ENCODE measurements at regions not wholly inside any gene's neighbourhood (a gene's known extent, or its start where the extent isn't known, plus 50 kb on each side); places are given as distances from the start of the nearest gene placed in this dataset.

DNA sequence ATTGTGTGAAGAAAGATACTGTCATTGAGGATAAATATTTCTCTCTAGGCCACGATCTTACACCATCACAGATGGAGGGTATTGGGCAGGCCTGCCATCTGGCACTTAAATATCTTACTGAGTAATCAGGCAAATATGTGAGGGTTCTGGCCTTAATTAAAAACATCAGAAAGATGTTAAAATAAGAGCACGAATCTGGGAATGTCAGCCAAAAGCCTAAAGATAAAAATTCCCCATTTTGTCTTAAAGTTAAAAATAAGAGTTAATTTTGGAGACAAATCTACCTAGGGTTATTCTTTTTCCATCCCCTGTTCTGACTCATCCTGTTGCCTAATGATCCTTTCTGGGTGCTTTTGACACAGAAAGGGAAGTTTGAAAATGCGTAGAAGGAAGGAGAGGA, 121.0 kb downstream of the SUCLG1 start:
- TF ChIP-seq, protein P1, sequence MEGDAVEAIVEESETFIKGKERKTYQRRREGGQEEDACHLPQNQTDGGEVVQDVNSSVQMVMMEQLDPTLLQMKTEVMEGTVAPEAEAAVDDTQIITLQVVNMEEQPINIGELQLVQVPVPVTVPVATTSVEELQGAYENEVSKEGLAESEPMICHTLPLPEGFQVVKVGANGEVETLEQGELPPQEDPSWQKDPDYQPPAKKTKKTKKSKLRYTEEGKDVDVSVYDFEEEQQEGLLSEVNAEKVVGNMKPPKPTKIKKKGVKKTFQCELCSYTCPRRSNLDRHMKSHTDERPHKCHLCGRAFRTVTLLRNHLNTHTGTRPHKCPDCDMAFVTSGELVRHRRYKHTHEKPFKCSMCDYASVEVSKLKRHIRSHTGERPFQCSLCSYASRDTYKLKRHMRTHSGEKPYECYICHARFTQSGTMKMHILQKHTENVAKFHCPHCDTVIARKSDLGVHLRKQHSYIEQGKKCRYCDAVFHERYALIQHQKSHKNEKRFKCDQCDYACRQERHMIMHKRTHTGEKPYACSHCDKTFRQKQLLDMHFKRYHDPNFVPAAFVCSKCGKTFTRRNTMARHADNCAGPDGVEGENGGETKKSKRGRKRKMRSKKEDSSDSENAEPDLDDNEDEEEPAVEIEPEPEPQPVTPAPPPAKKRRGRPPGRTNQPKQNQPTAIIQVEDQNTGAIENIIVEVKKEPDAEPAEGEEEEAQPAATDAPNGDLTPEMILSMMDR (tag by site-specific recombination; IDR thresholded peaks at IDR 0.05): no peak
- no peak for TF ChIP-seq ZNF138 (tag by site-specific recombination; IDR thresholded peaks at IDR 0.05; ENCODE audit: borderline replicate concordance)

Data from HEK293 (cell line).